GM21825 (cell line): ENCODE measurements at regions not wholly inside any gene's neighbourhood (a gene's known extent, or its start where the extent isn't known, plus 50 kb on each side); places are given as distances from the start of the nearest gene placed in this dataset.

ENCODE experiments used
- ATAC-seq: cut with Tn5 transposase; IDR thresholded peaks from one replicate; pipeline ENCODE4 v1.9.1; 2021; ENCODE audit warnings: mild to moderate bottlenecking, moderate library complexity; ENCODE audit not compliant: unreplicated experiment

DNA sequence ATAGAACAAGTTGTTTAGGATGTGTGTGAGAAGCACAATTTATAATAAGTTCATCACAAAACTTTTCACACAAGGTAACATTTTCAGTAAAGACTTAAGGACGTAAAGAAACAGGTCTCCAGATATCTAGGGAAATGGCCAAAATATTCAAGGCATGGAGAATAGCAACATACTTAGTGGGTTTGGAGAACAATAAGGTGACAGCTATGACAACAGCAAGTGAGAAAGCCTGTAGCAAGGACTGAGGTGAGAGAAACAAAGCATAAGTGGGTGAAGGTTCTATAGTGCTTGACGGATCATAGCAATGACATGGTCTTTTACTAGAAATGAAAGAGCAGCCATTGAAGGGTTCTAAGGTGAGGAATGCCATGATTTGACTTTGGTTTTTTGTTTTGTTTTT is 1337.3 kb downstream of the PCDH18 start:
- ATAC-seq = no peak

DNA sequence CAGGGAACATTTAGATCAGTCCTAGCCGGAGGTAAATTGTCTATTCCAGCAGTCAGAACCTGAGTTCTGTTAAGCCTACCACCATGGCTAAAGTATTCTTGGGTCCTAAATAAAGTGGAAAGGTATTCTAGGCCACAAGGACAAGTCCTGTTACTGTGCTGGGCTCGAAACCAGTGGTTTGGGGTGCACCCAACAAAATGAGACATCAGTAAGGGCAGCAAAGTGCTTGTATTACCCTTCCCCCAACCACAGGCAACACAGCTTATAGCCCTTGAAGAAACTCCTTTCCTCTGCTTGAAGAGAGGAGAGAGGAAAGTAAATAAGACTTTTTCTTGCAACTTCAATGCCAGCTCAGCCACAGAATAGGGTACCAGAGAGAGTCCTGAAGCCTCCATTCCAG is 1345.6 kb downstream of the PCDH18 start:
- ATAC-seq = no peak

DNA sequence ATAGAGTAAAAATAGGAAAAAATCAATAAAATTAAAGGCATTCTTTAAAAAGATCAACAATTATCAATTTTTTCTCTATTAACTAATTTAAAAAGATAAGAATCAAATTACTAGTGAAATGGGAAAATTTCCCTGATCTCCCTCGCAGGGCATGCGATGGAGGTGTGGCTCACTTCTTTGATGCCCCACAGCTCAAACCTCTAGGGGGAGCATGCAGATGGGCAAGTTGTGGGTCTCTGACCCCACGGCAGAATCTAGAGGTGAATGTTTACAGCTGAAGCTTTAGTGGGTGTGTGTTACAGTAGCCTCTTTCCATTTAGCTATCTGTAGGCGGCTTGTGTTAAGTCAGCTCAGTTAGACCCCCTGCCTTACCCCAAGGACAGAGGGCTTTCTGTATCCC is 1348.8 kb downstream of the PCDH18 start:
- ATAC-seq = no peak

DNA sequence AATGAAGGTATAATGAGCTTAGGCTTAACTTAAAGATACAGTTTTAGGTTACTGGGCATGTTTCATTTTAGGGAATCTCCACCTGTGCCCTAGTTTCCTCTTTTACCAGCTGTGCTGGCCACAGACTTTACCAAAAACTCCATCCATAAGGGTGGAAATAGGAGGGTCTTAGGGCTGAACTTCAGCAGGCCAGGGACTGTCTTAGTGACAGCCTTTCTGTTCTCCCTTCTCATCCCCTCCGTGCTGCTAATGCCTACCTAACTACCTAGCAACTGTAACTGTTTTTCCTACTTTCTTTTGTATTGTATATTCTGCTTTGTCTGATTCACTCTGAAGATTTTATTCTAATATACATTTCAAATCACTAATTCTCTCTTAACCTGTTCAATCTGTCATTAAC is 1375.3 kb downstream of the PCDH18 start:
- no peak for ATAC-seq

DNA sequence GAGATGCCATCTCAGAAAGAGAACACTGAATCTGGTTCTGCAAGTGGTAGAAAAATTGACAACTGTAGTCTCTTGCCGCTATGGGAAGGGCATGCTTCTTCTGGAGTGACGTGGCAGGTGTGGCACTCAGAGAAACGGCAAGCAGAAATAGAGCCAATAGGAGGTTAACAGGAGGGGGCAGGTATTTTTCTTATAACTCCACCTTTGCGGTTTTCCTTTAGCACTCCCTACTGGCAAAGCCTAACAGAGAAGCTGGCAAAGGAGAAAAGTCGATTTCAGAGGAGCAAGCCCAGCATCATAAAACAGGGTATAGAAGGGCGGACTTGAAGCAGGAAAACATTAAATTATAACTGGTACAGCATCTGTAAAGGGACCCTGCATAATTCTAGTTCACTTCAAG is 1382.2 kb downstream of the PCDH18 start:
- ATAC-seq = no peak

DNA sequence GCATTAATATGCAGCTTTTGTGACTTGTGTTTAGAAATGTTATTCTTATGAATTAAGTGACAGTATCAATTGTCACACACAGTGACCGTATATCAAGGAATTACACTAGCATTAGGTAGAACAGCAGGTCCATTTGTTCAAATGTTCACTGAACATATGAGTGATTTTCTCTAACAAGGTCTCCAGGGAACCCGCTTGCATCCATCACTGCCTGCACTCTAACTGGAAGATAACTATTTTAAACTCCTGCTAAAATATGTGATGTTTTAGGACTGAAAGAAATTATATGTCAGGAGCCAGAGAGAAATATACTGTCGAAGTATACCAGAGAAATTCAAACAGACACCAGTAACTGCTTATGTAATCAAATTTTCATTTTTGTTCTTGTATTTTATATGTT is 1395.7 kb downstream of the PCDH18 start:
- no peak for ATAC-seq

DNA sequence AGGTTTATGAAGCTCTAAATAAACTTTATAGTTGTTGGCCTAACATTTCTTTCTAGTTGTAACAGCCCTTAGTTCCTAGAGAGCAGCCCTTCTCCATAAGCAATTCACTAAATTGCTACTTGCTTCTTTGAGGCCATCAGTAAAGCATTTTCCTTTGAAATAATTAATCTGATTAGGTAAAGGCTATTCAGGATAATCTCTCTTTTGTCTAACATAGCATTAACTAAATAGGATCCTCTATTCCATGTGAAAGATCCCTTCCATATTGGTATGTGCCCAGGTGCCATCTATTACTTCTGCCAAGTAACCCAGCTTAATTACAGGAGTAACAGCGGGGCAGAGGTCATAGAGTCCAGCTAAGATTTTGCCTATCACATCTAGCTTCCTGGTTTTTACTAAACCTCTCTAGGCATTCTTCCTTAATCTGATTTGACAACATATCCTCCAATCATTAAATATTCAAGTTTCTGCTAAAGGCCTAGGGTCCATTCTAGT is 1408.0 kb downstream of the PCDH18 start:
- ATAC-seq = no peak

DNA sequence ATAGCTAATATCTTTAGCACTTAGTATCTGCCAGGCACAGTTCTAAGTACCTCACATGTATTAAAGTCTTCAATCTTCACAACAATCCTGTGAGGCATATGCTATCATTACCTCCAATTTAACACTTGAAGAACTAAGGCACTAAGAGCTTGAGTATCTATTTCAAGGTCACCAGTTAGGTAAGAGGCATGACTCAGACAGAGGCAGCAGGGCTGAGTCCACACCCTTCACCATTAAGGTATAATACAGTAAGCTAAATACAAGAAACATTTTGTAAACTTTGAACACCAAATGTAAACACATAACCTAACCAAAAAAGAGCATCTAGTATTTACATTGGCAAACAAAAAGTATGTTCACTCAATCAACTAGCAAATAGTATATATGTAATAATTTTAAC is 1410.9 kb downstream of the PCDH18 start:
- ATAC-seq = no peak

DNA sequence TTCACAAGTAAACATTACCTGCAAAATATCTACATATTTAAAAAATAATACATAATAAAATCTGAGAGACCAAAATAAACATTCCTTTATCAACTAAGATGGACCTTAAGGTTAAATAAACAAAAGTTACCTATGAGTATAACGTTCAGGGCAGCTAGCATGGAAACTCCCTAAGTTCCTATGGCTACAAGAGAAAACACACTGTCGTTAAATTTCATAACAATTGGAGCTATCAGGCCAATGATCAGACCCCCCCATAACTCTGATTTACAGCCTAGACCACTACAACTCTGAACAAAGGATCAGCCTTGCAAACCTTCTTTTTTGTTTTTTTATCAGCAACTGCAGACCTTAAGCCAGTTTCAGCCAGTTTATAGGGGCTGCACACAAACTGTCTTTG is 1418.4 kb downstream of the PCDH18 start:
- no peak for ATAC-seq

DNA sequence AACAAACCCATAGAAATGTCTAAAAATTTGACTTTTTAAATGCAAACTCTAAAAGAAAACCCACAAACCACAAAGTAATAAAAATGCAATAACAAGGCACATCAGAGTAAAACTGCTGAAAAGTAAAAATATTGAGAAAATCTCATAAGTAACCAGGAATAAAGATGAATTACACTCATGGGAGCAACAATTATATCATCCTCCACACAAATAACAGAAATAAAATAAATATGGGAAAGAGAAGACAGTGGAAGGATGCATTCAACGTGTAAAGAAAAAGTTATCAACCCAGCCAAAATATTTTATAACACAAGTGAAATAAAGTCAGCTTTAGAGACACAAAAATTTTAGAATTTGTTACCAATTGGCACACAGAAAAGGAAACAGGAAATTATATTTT is 1420.2 kb downstream of the PCDH18 start:
- no peak for ATAC-seq

DNA sequence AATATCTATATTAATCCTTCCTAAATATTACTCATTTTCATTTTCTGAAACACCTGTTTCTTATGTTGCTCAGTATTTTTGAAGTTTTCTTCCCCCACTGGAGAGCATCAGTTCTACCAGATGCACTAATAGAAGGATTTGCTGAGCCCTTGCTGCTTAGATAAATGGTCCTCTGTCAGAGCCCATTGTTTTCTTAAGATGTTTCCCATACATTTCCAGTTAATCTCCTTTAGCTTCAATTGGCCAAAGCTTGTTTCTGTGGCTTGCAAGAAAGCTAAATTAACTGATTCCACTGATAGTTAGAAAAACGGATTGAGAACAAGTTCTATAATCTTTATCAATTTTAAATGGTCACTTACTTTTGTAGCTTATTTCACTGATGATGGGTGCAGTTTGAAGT is 1425.5 kb downstream of the PCDH18 start:
- ATAC-seq = no peak

DNA sequence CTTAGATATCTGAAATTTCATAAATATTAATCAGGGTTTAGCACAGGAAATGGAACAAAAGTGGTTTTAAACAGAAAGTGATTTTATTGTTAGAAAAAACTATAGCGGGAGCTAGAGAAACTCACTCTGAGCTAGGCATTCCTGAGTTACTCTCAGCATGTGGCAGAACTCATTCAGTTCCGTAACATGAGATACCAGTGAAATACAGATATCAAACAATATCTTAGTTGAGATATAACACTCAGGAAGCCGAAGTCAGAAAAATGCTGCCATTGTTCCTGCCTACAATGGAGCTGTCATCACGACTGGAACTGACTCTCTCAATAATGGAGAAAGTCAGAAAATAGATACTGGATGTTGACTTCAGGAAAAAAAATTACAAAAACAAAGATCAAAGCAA is 1428.7 kb downstream of the PCDH18 start:
- ATAC-seq = no peak

DNA sequence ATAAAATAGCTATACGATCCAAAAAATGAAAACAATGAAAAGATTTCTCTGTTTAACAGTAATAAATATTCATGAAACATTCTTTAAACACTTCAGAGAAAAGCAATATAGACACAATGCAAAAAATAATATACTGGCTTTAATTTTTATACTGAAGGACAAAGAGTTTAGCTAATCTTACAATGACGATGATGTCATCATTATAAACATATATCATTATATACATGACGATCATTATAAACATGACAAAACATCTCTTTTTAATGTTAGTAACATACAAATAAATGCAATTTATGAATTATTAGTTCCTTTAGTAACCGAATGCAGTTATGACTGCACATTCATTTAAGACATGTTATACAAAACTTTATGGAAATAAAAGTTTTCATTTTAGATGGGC is 1434.6 kb downstream of the PCDH18 start:
- ATAC-seq = no peak

DNA sequence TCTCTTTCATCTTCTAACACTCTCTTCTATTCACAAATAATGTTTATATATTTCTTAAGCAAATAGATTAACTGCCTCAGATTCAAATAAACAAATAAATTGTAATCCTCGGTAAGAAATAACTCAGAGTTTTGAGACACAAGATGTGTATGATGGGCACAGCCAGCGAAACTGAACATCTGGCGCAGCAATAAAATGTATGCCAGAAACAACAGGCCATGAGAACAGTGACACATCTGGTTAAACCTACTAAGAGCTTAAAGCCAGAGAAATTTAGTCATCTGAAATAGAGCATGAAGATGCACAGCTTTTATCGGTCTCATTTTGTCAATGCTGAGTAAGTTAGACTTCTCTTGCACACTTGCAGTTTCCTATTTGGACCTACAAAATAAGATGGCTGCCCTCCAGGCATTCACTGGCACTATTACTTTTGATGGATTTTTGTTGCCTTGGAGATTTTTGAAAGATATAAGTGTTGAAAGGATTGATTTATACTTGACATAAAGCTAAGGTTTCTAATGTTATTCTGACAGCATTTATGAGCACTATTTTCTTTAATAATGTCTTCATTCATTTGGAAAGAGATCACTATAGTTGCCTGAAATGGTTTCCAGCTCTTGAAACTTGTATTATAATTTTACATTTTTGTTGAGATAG is 1444.0 kb downstream of the PCDH18 start:
- ATAC-seq = no peak

DNA sequence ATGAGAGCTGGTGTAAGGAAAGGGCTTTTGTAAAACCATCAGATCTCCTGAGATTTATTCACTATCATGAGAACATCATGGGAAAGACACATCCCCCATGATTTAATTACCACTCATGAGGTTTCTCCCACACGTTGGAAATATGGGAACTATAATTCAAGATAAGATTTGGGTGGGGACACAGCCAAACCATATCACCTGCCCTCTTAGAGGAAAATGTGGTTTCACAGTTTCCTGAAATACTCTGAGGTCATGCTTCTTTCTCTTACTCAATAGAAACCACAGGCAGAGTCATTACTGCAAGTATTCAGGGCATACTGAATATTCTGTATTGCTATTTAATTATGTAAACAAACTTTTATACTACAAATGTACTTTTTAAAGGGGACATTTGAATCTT is 1453.3 kb downstream of the PCDH18 start:
- no peak for ATAC-seq

DNA sequence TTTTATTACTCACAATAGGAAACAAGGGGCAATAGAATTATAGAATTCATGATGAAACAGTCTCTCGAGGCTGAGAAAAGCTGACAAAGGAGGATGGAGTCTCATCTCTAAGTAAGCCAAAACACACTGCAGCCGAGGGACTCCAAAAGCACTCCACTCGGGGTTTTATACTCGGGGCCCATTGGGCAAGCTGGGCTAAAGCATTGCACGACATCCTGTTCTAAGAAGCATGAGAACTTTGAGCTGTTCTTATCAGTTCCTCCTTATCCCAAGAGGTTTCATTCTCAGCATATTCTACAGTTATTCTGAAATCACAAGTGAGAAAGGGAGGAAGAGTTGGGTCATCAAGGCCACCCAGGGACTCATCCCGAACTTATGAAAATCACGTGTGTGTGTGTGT is 1475.5 kb downstream of the PCDH18 start:
- no peak for ATAC-seq

DNA sequence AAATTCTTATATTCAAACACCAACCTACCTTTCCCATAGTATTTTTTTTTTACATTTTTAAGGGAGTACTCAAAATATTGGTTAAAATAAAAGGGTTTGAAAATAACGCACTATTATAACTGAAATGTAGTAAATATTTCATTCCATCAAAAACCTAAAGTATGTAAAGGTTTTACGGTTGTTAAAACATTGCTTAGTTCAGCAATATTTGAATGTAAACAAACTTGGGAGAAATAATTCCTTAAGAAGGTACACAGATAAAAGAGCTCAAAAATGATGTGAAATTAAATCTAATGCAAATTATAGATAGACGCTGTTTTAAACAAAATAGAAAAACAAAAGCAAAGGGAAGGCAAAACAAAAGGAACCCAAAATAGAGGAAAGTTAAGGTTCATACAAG is 1476.9 kb downstream of the PCDH18 start:
- ATAC-seq = no peak

DNA sequence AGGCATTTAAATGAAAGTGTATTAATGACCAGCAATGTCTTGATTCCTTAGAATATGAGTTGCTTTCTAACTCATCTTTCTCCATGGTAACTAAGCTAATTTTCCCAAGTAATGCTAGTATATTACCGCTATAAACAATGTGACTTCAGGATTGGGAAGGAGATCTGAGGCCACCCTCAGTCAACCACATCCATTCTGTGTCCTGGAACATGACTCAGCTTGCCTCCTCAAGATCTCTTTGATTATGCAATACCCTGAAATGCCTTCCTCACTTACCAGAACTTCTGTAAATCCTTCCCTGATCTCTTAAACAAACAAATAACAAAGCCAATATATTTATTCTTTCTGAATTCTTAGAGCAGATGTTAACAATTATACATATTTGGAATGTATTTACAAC is 1495.5 kb downstream of the PCDH18 start:
- ATAC-seq = no peak

DNA sequence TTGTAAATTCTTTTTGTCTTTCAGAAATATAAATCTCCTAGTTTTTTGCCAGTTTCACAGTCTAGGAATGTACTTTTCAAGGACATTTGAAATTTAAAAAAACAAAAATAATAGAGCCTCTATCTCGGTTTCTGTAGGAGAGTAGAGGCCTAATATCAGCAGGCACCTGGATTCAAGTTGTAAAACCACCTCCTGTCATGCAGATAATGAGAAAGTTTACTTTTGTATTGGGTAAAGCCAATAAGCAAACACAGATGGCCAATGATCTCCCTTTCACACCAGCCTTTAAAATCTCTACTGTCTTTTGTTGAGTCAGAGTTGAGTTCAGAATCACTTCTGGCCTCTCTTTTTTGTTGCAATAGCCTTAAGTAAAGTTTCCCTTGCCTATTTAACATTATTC is 1499.9 kb downstream of the PCDH18 start:
- no peak for ATAC-seq

DNA sequence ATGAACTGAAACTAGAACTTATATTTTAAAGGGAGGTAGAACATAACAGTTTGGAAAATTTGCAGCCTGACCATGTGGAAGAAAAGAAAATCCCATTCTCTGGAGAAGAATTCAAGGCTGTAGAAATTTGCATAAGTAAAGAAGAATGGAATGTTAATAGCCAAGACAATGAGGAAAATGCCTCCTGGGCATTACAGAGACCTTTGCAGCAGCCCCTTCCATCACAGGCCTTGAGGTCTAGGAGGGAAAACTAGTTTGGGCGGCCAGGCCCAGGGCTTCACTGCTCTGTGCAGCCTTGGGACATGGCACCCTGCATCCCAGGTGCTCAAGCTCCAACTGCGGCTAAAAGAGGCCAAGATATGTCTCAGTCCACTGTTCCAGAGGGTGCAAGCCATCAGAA is 1506.8 kb downstream of the PCDH18 start:
- ATAC-seq = no peak

DNA sequence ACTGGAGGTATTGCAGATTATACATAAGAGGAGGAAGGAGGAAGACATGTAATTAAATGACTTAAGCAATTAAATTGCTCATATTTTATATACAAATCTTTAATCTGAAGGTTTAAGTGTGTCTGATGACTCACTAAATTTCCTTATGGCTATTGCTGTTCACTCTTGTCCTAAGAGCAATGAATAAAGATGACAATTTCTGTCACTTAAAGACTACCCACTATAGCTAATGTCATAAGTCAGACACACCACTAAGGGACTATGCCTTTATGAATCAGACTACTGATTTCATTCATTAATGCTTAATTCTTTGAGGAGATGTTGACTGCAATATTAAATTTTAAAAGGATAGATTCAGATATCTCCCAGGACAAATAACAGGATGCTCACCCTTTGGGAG is 1514.7 kb downstream of the PCDH18 start:
- ATAC-seq = no peak

DNA sequence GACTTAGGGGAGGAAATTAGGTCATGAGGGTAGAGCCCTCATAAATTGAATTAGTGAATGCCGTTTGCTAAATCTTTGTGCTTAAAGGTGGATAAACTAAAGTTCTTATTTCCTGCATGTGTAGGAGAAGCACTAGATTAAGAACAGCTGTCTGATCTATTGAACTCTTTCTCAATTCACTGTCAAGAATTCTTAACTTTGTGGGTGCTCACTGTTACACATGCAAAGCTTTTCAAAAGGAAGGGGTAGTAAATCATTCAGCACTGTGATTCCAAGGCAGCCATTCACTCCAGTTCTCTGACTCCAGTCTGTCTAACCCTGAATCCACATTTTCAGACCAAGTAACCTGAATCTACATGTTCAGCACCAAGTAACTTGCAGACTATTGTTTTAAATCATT is 1520.1 kb downstream of the PCDH18 start:
- ATAC-seq = no peak

DNA sequence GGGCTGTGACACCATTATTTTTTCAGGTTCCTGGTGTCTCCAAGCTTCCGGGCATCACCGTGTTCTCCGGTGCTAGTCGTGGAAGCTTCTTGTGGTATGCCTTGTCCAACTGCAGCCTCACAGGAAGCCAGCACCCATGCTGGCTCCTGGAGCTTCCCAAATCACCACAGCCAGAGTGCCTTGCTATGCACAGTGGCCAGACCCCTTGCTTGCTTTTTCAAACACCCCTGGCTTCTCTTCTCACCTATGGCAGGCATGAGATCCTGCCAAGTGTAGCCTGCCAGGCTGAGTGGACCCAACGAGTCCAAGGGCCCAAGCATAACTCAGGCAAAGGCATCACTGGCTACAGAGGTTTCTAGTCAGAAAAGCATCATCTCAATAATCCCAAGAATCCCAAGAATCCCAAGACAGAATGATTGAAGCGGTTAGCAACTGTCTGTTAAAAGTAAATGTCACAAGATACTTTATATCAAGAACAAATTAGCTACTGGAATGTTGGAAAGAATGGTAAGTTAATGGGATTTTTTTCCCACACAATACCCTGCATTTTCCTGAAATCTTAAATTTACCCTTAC is 1522.9 kb downstream of the PCDH18 start:
- no peak for ATAC-seq
